Body of pancreas (tissue), 4 donors: ENCODE measurements at regions not wholly inside any gene's neighbourhood (a gene's known extent, or its start where the extent isn't known, plus 50 kb on each side); places are given as distances from the start of the nearest gene placed in this dataset.

ENCODE experiments used
- POLR2A ChIP-seq, 3 donors: fragments of 450-650 bp; IDR thresholded peaks; one replicate each; pipeline ENCODE4 v1.6.1; 2016; ENCODE audit warnings: antibody characterized with exemption in 3 of 3, mild to moderate bottlenecking in 2 of 3
- TF ChIP-seq, protein P1 (sequence below), 7 experiments: fragments of 450-650 bp in 4 of 7; fragments of 200-600 bp in 3 of 7; sonication (generic) in 3 of 7; IDR thresholded peaks; one replicate each; pipeline ENCODE4 v1.5.1; 2016 to 2019; ENCODE audit warnings: antibody characterized with exemption in 7 of 7

DNA sequence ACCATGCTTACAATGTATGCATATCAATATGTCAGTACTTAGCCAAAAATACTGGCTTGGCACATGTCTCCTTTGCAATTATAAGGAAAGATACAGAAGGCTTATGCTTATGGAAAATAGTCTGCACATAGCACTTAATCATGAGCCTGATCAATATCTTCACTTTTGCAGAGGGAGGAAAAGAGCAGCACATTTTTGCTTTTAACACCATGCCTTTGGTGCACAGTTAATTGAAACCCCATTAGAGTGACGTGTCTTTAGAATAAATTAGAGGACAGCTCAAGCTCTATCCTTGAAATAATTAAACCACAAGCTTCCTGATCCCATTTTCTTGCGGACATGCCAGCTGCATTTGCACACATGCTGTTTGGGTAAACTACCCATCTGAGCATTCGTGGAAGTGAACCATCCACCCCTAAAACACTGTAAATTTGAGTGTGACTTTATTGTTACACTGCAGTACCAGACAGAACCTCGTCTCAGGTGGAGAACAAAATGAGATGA is 839.9 kb upstream of the MGAT4C start:
- TF ChIP-seq, protein P1, sequence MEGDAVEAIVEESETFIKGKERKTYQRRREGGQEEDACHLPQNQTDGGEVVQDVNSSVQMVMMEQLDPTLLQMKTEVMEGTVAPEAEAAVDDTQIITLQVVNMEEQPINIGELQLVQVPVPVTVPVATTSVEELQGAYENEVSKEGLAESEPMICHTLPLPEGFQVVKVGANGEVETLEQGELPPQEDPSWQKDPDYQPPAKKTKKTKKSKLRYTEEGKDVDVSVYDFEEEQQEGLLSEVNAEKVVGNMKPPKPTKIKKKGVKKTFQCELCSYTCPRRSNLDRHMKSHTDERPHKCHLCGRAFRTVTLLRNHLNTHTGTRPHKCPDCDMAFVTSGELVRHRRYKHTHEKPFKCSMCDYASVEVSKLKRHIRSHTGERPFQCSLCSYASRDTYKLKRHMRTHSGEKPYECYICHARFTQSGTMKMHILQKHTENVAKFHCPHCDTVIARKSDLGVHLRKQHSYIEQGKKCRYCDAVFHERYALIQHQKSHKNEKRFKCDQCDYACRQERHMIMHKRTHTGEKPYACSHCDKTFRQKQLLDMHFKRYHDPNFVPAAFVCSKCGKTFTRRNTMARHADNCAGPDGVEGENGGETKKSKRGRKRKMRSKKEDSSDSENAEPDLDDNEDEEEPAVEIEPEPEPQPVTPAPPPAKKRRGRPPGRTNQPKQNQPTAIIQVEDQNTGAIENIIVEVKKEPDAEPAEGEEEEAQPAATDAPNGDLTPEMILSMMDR (IDR thresholded peaks at IDR 0.05) = no peak
- TF ChIP-seq POLR2A (IDR thresholded peaks at IDR 0.05) = no peak
